IMR-90 (cell line): ENCODE measurements at regions not wholly inside any gene's neighbourhood (a gene's known extent, or its start where the extent isn't known, plus 50 kb on each side); places are given as distances from the start of the nearest gene placed in this dataset.

Experiments
- ATAC-seq: fragments of 200-7000 bp; cut with Tn5 transposase; 2 replicates; pipeline ENCODE4 v1.9.1; 2020; ENCODE audit warnings: low read depth, mild to moderate bottlenecking, moderate library complexity
- BruUV-seq: library from RNA; stranded (reverse); fragments of 400-500 nt; replicated peaks from 2 replicates; lab custom pipeline; 2021; lab: Mats Ljungman, UMichigan
- CTCF ChIA-PET: fragments of 300-600 bp; formaldehyde crosslinking; extraction: SDS; loops from one replicate; lab custom pipeline; 2021; ENCODE audit warnings: antibody characterized with exemption; lab: Yijun Ruan, JAX
- POLR2A ChIA-PET: fragments of 300-600 bp; sonication (Branson Sonifier 250); formaldehyde crosslinking; loops from one replicate; lab custom pipeline; 2022; ENCODE audit warnings: antibody characterized with exemption; ENCODE audit not compliant: unreplicated experiment; lab: Charles Lee
- DNase-seq: peaks from one replicate; pipeline ENCODE4 v3.0.0; 2013
- H2AFZ ChIP-seq: replicated peaks from 2 replicates; pipeline ENCODE3; 2013; ENCODE audit warnings: low read length, mild to moderate bottlenecking; ENCODE audit not compliant: poor library complexity
- H2AK5ac ChIP-seq: 2 replicates; pipeline ENCODE4 v1.6.1; 2013; ENCODE audit warnings: low read depth, low read length, inconsistent platforms
- H2AK9ac ChIP-seq: replicated peaks from 2 replicates; pipeline ENCODE3; 2013; ENCODE audit warnings: mild to moderate bottlenecking, low read depth, low read length, moderate library complexity; ENCODE audit not compliant: poor library complexity
- H2BK120ac ChIP-seq: 2 replicates; pipeline ENCODE4 v1.6.1; 2013; ENCODE audit warnings: low read depth, low read length, inconsistent platforms
- H2BK15ac ChIP-seq: 3 replicates; pipeline ENCODE4 v1.6.1; 2013; ENCODE audit warnings: low read depth, low read length, inconsistent platforms
- H2BK20ac ChIP-seq: 2 replicates; pipeline ENCODE4 v1.6.1; 2013; ENCODE audit warnings: low read depth, mild to moderate bottlenecking, inconsistent platforms, low read length, moderate library complexity
- H2BK5ac ChIP-seq: 2 replicates; pipeline ENCODE4 v1.6.1; 2013; ENCODE audit warnings: mild to moderate bottlenecking, low read depth, low read length, inconsistent platforms; ENCODE audit not compliant: poor library complexity, severe bottlenecking
- H3K14ac ChIP-seq: replicated peaks from 2 replicates; pipeline ENCODE4 v1.6.1; 2013; ENCODE audit warnings: low read depth, low read length, inconsistent platforms
- H3K18ac ChIP-seq: 2 replicates; pipeline ENCODE4 v1.6.1; 2013; ENCODE audit warnings: low read depth, low read length, control low read depth
- H3K23ac ChIP-seq: 2 replicates; pipeline ENCODE4 v1.6.1; 2013; ENCODE audit warnings: low read depth, low read length, inconsistent platforms
- H3K27ac ChIP-seq: 2 replicates; pipeline ENCODE4 v1.5.1; 2013; ENCODE audit warnings: mild to moderate bottlenecking, control low read depth, low read length; ENCODE audit not compliant: insufficient read depth
- H3K27me3 ChIP-seq: 2 replicates; pipeline ENCODE4 v1.6.1; 2013; ENCODE audit warnings: low read length; ENCODE audit not compliant: control insufficient read depth, insufficient read depth
- H3K36me3 ChIP-seq: 2 replicates; pipeline ENCODE4 v1.6.1; 2013; ENCODE audit warnings: low read length, mixed read lengths; ENCODE audit not compliant: control insufficient read depth, insufficient read depth
- H3K4ac ChIP-seq: 2 replicates; pipeline ENCODE4 v1.6.1; 2013; ENCODE audit warnings: low read depth, low read length, inconsistent platforms
- H3K4me1 ChIP-seq: 2 replicates; pipeline ENCODE4 v1.6.1; 2013; ENCODE audit warnings: low read length, mixed read lengths; ENCODE audit not compliant: control insufficient read depth, insufficient read depth
- H3K4me2 ChIP-seq: 2 replicates; pipeline ENCODE4 v1.6.1; 2013; ENCODE audit warnings: low read depth, mild to moderate bottlenecking, control low read depth, low read length, moderate library complexity
- H3K4me3 ChIP-seq: 2 replicates; pipeline ENCODE4 v1.5.1; 2013; ENCODE audit warnings: low read depth, mild to moderate bottlenecking, control low read depth, low read length, moderate library complexity; ENCODE audit not compliant: insufficient read depth
- H3K56ac ChIP-seq: 2 replicates; pipeline ENCODE4 v1.6.1; 2013; ENCODE audit warnings: low read length, inconsistent platforms; ENCODE audit not compliant: insufficient read depth; ENCODE audit errors: extremely low read depth
- H3K79me1 ChIP-seq, 2 experiments: 2 replicates each; pipeline ENCODE4 v1.6.1; 2013; ENCODE audit warnings: low read length in 2 of 2, inconsistent platforms in 1 of 2, low read depth in 1 of 2
- H3K9ac ChIP-seq: 2 replicates; pipeline ENCODE4 v1.6.1; 2013; ENCODE audit warnings: low read depth, low read length, control low read depth
- H3K9me1 ChIP-seq: 2 replicates; pipeline ENCODE4 v1.6.1; 2013; ENCODE audit warnings: low read length, inconsistent platforms; ENCODE audit not compliant: insufficient read depth
- H3K9me3 ChIP-seq: 2 replicates; pipeline ENCODE4 v1.6.1; 2013; ENCODE audit warnings: low read length; ENCODE audit not compliant: control insufficient read depth, insufficient read depth
- H4K20me1 ChIP-seq: 2 replicates; pipeline ENCODE4 v1.6.1; 2013; ENCODE audit warnings: low read length, inconsistent platforms; ENCODE audit not compliant: insufficient read depth
- H4K5ac ChIP-seq: 2 replicates; pipeline ENCODE4 v1.6.1; 2013; ENCODE audit warnings: mild to moderate bottlenecking, low read depth, low read length, control low read depth
- H4K8ac ChIP-seq, 2 experiments: 2 replicates each; pipeline ENCODE4 v1.6.1; 2013; ENCODE audit warnings: low read depth in 2 of 2, low read length in 2 of 2, control low read depth in 1 of 2, inconsistent platforms in 1 of 2
- H4K91ac ChIP-seq: 2 replicates; pipeline ENCODE4 v1.6.1; 2013; ENCODE audit warnings: low read depth, low read length, inconsistent platforms; ENCODE audit not compliant: insufficient read depth
- BHLHE40 ChIP-seq: fragments of 150-350 bp; IDR thresholded peaks from 2 replicates; pipeline ENCODE4 v1.6.1; 2016; ENCODE audit warnings: mild to moderate bottlenecking, low read depth, low read length
- CEBPB ChIP-seq: IDR thresholded peaks from 2 replicates; pipeline ENCODE4 v1.6.1; 2012; ENCODE audit warnings: low read depth, low read length, improper control_type of control experiment
- CHD1 ChIP-seq: IDR thresholded peaks from 2 replicates; pipeline ENCODE4 v1.6.1; 2012; ENCODE audit warnings: low read depth, low read length, improper control_type of control experiment
- CTCF ChIP-seq: conservative IDR thresholded peaks from 2 replicates; pipeline ENCODE4 v1.5.1; 2012; ENCODE audit warnings: mild to moderate bottlenecking, low read depth, low read length, improper control_type of control experiment
- FOS ChIP-seq: fragments of 150-350 bp; IDR thresholded peaks from 2 replicates; pipeline ENCODE4 v1.6.1; 2016; ENCODE audit warnings: low read depth, low read length
- MAZ ChIP-seq: IDR thresholded peaks from 2 replicates; pipeline ENCODE4 v1.6.1; 2012; ENCODE audit warnings: low read depth, mild to moderate bottlenecking, low read length, improper control_type of control experiment, moderate library complexity, borderline replicate concordance
- MXI1 ChIP-seq: IDR thresholded peaks from 2 replicates; pipeline ENCODE4 v1.6.1; 2012; ENCODE audit warnings: low read depth, mild to moderate bottlenecking, low read length, moderate library complexity, borderline replicate concordance
- POLR2A ChIP-seq: IDR thresholded peaks from 2 replicates; pipeline ENCODE4 v1.6.1; 2012; ENCODE audit warnings: mild to moderate bottlenecking, low read depth, low read length
- RAD21 ChIP-seq: IDR thresholded peaks from 2 replicates; pipeline ENCODE4 v1.6.1; 2012; ENCODE audit warnings: low read length, improper control_type of control experiment
- RCOR1 ChIP-seq: IDR thresholded peaks from 2 replicates; pipeline ENCODE4 v1.6.1; 2012; ENCODE audit warnings: mild to moderate bottlenecking, low read length, improper control_type of control experiment; ENCODE audit not compliant: insufficient replicate concordance
- RFX5 ChIP-seq: IDR thresholded peaks from 2 replicates; pipeline ENCODE4 v1.8.0; 2012; ENCODE audit warnings: low read depth, mild to moderate bottlenecking, low read length, moderate library complexity
- SMC3 ChIP-seq: fragments of 150-350 bp; IDR thresholded peaks from 2 replicates; pipeline ENCODE4 v1.6.1; 2016; ENCODE audit warnings: low read depth, mild to moderate bottlenecking, antibody characterized with exemption, low read length, moderate library complexity
- USF2 ChIP-seq: fragments of 150-350 bp; IDR thresholded peaks from 2 replicates; pipeline ENCODE4 v1.6.1; 2017; ENCODE audit warnings: mild to moderate bottlenecking, antibody characterized with exemption, low read length, low read depth
- WGBS, 2 experiments: methylation state at CpG; one replicate each; pipeline versions ENCODE4 v1.1.5 to v1.1.7; 2013; ENCODE audit warnings: missing lambda C conversion rate in 2 of 2; ENCODE audit not compliant: insufficient read length in 1 of 2; ENCODE audit errors: extremely low coverage in 2 of 2; 5-methylcytosine and 5-hydroxymethylcytosine counted together
- dilution Hi-C: fragments of 300-500 bp; cut with HindIII; formaldehyde crosslinking; loops from one replicate; pipeline ENCODE4 v1.14.3; 2018; ENCODE audit warnings: low sequenced_read_pairs; ENCODE audit not compliant: unreplicated experiment
- in situ Hi-C: fragments of 300-500 bp; cut with MboI; formaldehyde crosslinking; loops from 3 replicates; pipeline ENCODE4 v1.14.3; 2019; ENCODE audit warnings: low sequenced_read_pairs, inconsistent platforms, mixed read lengths
- intact Hi-C: fragments of 100-400 bp; cut with micrococcal nuclease; formaldehyde crosslinking; loops from 2 replicates; pipeline ENCODE4 v1.10.0; 2022

- Histone ChIP-seq H3K14ac (no peak overlapping the region), H2BK20ac (no peak overlapping the region), H3K27me3 (no peaks in the 10 kb centered on the region), H3K23ac (no peak overlapping the region), H2BK120ac (no peak overlapping the region), H2AK5ac (no peak overlapping the region), H3K9me3 (no peaks in the 10 kb centered on the region), H3K4me2 (no peak overlapping the region), H3K4ac (no peak overlapping the region), H3K9me1 (no peaks in the 10 kb centered on the region), H2AK9ac (no peak overlapping the region), H4K20me1 (no peaks in the 10 kb centered on the region), H3K27ac (no peak overlapping the region), H4K8ac (no peak overlapping the region), H2AFZ (no peak overlapping the region), H2BK15ac (no peak overlapping the region), H3K79me1 (no peaks in the 10 kb centered on the region), H3K56ac (no peak overlapping the region), H4K5ac (no peak overlapping the region), H3K4me1 (no peaks in the 10 kb centered on the region), H3K4me3 (no peak overlapping the region), H4K91ac (no peak overlapping the region), H3K9ac (no peak overlapping the region), H2BK5ac (no peak overlapping the region), H3K18ac (no peak overlapping the region), H3K36me3 (no peaks in the 10 kb centered on the region)
- dilution Hi-C loops (no loop called here), in situ Hi-C loops (no loop called here), intact Hi-C loops (no loop called here)
- TF ChIP-seq SMC3 (no peak), RAD21 (no peak), RCOR1 (no peak), POLR2A (no peak), FOS (no peak), CEBPB (no peak), CHD1 (no peak), BHLHE40 (no peak), CTCF (no peak), MXI1 (no peak), RFX5 (no peak), USF2 (no peak), MAZ (no peak)
- DNase-seq (no peak), ATAC-seq (no peak)
- no TSS peak for BruUV-seq
- WGBS, 2 experiments: no CpG with 5 or more reads among the region's 2 CpGs
- POLR2A ChIA-PET: no interaction called here
- CTCF ChIA-PET: no interaction called here
Measured at GRCh38 chr6:74587386-74587785, 618.5 kb downstream of the COL12A1 start.
